Transverse colon (tissue), 4 donors: ENCODE measurements at regions not wholly inside any gene's neighbourhood (a gene's known extent, or its start where the extent isn't known, plus 50 kb on each side); places are given as distances from the start of the nearest gene placed in this dataset.

ENCODE experiments used
- DNase-seq: peaks from one replicate; pipeline ENCODE4 v3.0.0-alpha.2; 2019
- H3K27ac ChIP-seq, 4 donors: fragments of 200-600 bp; sonication (generic); 2 replicates each; pipeline ENCODE4 v1.5.1; 2016 to 2018; ENCODE audit warnings: inconsistent platforms in 4 of 4
- H3K27me3 ChIP-seq: fragments of 200-600 bp; sonication (generic); 2 replicates; pipeline ENCODE4 v1.5.1; 2017; ENCODE audit warnings: inconsistent platforms
- H3K36me3 ChIP-seq, 4 donors: fragments of 200-600 bp; sonication (generic); 2 replicates each; pipeline ENCODE4 v1.5.1; 2017 to 2019; ENCODE audit warnings: inconsistent platforms in 4 of 4
- H3K4me1 ChIP-seq, 4 donors: fragments of 200-600 bp; sonication (generic); 2 replicates each; pipeline ENCODE4 v1.5.1; 2017 to 2020; ENCODE audit warnings: inconsistent platforms in 4 of 4
- H3K4me3 ChIP-seq, 4 donors: fragments of 200-600 bp; sonication (generic); 1 replicate in 1 of 4; 2 replicates in 3 of 4; pipeline versions ENCODE4 v1.5.1 to v1.6.1; 2017 to 2019; ENCODE audit warnings: inconsistent platforms in 4 of 4
- H3K9me3 ChIP-seq, 2 donors: fragments of 200-600 bp; sonication (generic); 2 replicates each; pipeline ENCODE4 v1.5.1; 2017 to 2019; ENCODE audit warnings: inconsistent platforms in 2 of 2
- CTCF ChIP-seq, 5 experiments: fragments of 200-600 bp in 3 of 5; fragments of 450-650 bp in 2 of 5; sonication (generic) in 3 of 5; IDR thresholded peaks; 1 replicate in 2 of 5; 2 replicates in 3 of 5; pipeline ENCODE4 v1.5.1; 2016 to 2017; ENCODE audit warnings: antibody characterized with exemption in 5 of 5, inconsistent platforms in 3 of 5, mild to moderate bottlenecking in 2 of 5, moderate library complexity in 1 of 5
- EP300 ChIP-seq: sonication (generic); formaldehyde crosslinking; IDR thresholded peaks from one replicate; pipeline ENCODE4 v1.6.1; 2017; ENCODE audit warnings: antibody characterized with exemption, low read depth
- POLR2A ChIP-seq: fragments of 450-650 bp; IDR thresholded peaks from one replicate; pipeline ENCODE4 v1.6.1; 2016; ENCODE audit warnings: antibody characterized with exemption, mild to moderate bottlenecking, moderate library complexity
- POLR2AphosphoS5 ChIP-seq, 3 donors: sonication (generic); formaldehyde crosslinking; IDR thresholded peaks; one replicate each; pipeline ENCODE4 v1.6.1; 2016; ENCODE audit warnings: antibody characterized with exemption in 3 of 3
- WGBS, 2 donors: methylation state at CpG; one replicate each; pipeline ENCODE4 v1.1.5; 2018; ENCODE audit warnings: low coverage in 1 of 2; 5-methylcytosine and 5-hydroxymethylcytosine counted together
- in situ Hi-C, 4 donors: fragments of 200-750 bp; cut with MboI; loops; one replicate each; pipeline versions ENCODE4 v1.15.0 to v1.15.1; 2017; ENCODE audit warnings: low sequenced_read_pairs in 3 of 4, low pct_ligation_motif_present in 1 of 4, low pct_unique_long_range_greater_than_20kb in 1 of 4
- intact Hi-C: fragments of 100-400 bp; cut with DNase I; formaldehyde crosslinking; loops from one replicate; pipeline ENCODE4 v1.15.1; 2023; ENCODE audit warnings: low total_unique reads

- H3K4me1 ChIP-seq: no peaks in the 10 kb centered on the region
- WGBS, 2 donors: 83 to 89% methylated on average over 2 of the region's 2 CpGs
- no peak overlapping the region for H3K4me3 ChIP-seq
- no peaks in the 10 kb centered on the region for H3K27me3 ChIP-seq
- intact Hi-C loops (no loop called here), in situ Hi-C loops (no loop called here)
- no peak for TF ChIP-seq EP300
- TF ChIP-seq POLR2A: no peak
- TF ChIP-seq POLR2AphosphoS5 (IDR thresholded peaks at IDR 0.05): no peak
- TF ChIP-seq CTCF (IDR thresholded peaks at IDR 0.05): no peak
- no peaks in the 10 kb centered on the region for H3K9me3 ChIP-seq
- no peak for DNase-seq
- no peaks in the 10 kb centered on the region for H3K36me3 ChIP-seq
- H3K27ac ChIP-seq: no peak overlapping the region
Observed at GRCh38 chr4:112053825-112054350, 91.4 kb upstream of the FAM241A start.

GRCh38 chr4:112055100-112055499 is 90.2 kb upstream of the FAM241A start:
- intact Hi-C loops: no loop called here
- Histone ChIP-seq H3K27me3 (no peaks in the 10 kb centered on the region), H3K36me3 (no peaks in the 10 kb centered on the region), H3K4me1 (no peaks in the 10 kb centered on the region), H3K27ac (no peak overlapping the region), H3K4me3 (no peak overlapping the region), H3K9me3 (no peaks in the 10 kb centered on the region)
- DNase-seq: no peak
- in situ Hi-C loops: no loop called here
- TF ChIP-seq POLR2AphosphoS5 (IDR thresholded peaks at IDR 0.05): no peak
- no peak for TF ChIP-seq EP300
- TF ChIP-seq POLR2A: no peak
- no peak for TF ChIP-seq CTCF (IDR thresholded peaks at IDR 0.05)

DNA sequence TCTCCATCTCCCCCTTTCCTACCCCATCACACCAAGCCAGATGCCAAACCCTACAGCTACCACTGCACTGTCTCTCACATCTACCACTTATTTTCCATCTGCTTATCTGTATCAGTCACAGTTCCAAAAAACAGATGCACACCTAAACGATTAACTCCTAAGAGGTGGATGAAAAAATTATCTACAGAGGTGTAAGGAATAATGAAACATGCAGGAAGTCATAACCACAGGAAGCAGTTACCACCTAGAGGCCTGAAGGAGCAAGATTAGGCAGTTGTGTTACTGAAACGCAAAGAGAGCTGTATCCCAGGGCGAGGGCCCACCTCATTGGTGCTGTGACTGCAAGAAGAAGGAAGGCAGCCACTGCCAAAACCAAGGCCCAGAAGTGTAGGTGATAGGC is 87.8 kb upstream of the FAM241A start:
- WGBS, 2 donors: 70% methylated on average over 3 of the region's 3 CpGs; no CpG with 5 or more reads in 1 of the 2 donors
- intact Hi-C loops (no loop called here), in situ Hi-C loops (no loop called here)
- Histone ChIP-seq H3K4me3 (no peak overlapping the region), H3K27me3 (no peaks in the 10 kb centered on the region), H3K9me3 (no peaks in the 10 kb centered on the region), H3K36me3 (no peaks in the 10 kb centered on the region), H3K4me1 (no peaks in the 10 kb centered on the region), H3K27ac (no peak overlapping the region)
- DNase-seq: no peak
- TF ChIP-seq EP300: no peak
- no peak for TF ChIP-seq POLR2A
- no peak for TF ChIP-seq CTCF (IDR thresholded peaks at IDR 0.05)
- TF ChIP-seq POLR2AphosphoS5 (IDR thresholded peaks at IDR 0.05): no peak

- Histone ChIP-seq H3K9me3 (no peaks in the 10 kb centered on the region), H3K4me1 (no peaks in the 10 kb centered on the region), H3K27ac (no peak overlapping the region), H3K4me3 (no peak overlapping the region), H3K27me3 (no peaks in the 10 kb centered on the region), H3K36me3 (no peaks in the 10 kb centered on the region)
- WGBS, 2 donors: 40 to 61% methylated on average over 3 of the region's 3 CpGs
- TF ChIP-seq EP300 (no peak), POLR2A (no peak), CTCF (IDR thresholded peaks at IDR 0.05) (no peak), POLR2AphosphoS5 (IDR thresholded peaks at IDR 0.05) (no peak)
- intact Hi-C loops (no loop called here), in situ Hi-C loops (no loop called here)
- DNase-seq: no peak
Observed at GRCh38 chr4:112058433-112058832, 86.8 kb upstream of the FAM241A start.
